ENCODE measurements at regions not wholly inside any gene's neighbourhood (a gene's known extent, or its start where the extent isn't known, plus 50 kb on each side); places are given as distances from the start of the nearest gene placed in this dataset.

DNA sequence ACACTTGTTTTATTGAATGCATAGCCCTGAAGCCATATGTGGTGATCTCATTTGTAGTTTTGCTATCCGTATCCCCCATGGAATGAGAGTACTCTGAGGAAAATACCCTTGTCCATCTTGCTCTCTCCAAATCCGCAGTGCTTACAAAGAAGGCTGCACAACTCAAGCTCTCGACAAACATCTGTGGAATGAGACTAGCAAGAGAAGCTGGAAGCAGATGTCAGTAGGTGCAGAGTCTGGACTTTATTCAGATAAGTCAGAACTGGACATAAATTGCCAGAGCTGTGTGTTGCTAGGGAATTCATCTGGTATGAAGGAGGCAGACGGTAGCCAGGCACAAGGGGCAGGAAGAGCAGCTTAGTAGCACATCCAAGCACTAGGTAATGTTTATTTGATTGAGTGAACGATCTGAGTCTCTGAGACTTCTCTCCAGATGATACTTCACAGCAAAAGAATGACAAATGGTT, 1046.2 kb downstream of the XPNPEP1 start:
- H3K23me2 ChIP-seq (ENCODE audit: low read depth, low read length): no peaks in the 10 kb centered on the region
- no peak overlapping the region for H2BK120ac ChIP-seq (replicated peaks; ENCODE audit: low read depth, low read length)
- H3K4me3 ChIP-seq (ENCODE audit: extremely low read depth in 1 of 4, insufficient read depth in 2 of 4, low read depth in 3 of 4, low read length in 4 of 4): no peak overlapping the region
- H2BK20ac ChIP-seq (ENCODE audit: low read length): no peak overlapping the region
- H4K20me1 ChIP-seq (replicated peaks in 1 of 2; ENCODE audit: control insufficient read depth in 1 of 2, insufficient read depth in 2 of 2, low read length in 2 of 2): no peaks in the 10 kb centered on the region
- H4K91ac ChIP-seq (replicated peaks; ENCODE audit: insufficient read length, low read length): no peak overlapping the region
- POLR2A ChIA-PET (ENCODE audit: partially characterized antibody): no interaction called here
- H2BK15ac ChIP-seq (ENCODE audit: low read length): no peak overlapping the region
- no peak overlapping the region for H2BK12ac ChIP-seq (ENCODE audit: low read depth, low read length)
- H3K4ac ChIP-seq (replicated peaks; ENCODE audit: insufficient read length, low read depth, low read length): no peak overlapping the region
- H3K27me3 ChIP-seq (replicated peaks in 1 of 4; ENCODE audit: control insufficient read depth in 3 of 4, extremely low read depth in 1 of 4, insufficient read depth in 3 of 4, low read length in 3 of 4): no peaks in the 10 kb centered on the region
- no peak overlapping the region for H3K23ac ChIP-seq (ENCODE audit: insufficient read length)
- DNase-seq (ENCODE audit: low read depth in 1 of 2, low spot score in 2 of 2) (no peak), FAIRE-seq (no peak)
- H3K9me3 ChIP-seq (ENCODE audit: insufficient read depth in 2 of 2, low read depth in 1 of 2, low read length in 1 of 2): no peaks in the 10 kb centered on the region
- H2AK5ac ChIP-seq (ENCODE audit: low read depth, low read length): no peak overlapping the region
- no peak overlapping the region for H2BK5ac ChIP-seq (ENCODE audit: low read depth, low read length)
- H3K79me1 ChIP-seq (ENCODE audit: low read depth, low read length): no peaks in the 10 kb centered on the region
- H4K5ac ChIP-seq (ENCODE audit: insufficient read length, low read depth, low read length): no peak overlapping the region
- no peak overlapping the region for H3K27ac ChIP-seq (ENCODE audit: low read depth, low read length)
- no peak overlapping the region for H4K8ac ChIP-seq (ENCODE audit: extremely low read depth, insufficient read depth, low read length)
- TF ChIP-seq CHD1 (IDR thresholded peaks at IDR 0.05; ENCODE audit: low read depth, low read length) (no peak), SRF (IDR thresholded peaks at IDR 0.05; ENCODE audit: low read depth, low read length) (no peak), RFX5 (IDR thresholded peaks at IDR 0.05; ENCODE audit: borderline replicate concordance, low read depth, low read length) (no peak), GTF2F1 (IDR thresholded peaks at IDR 0.05; ENCODE audit: borderline replicate concordance, low read depth, low read length) (no peak), SUZ12 (IDR thresholded peaks at IDR 0.05; ENCODE audit: low read length) (no peak), POLR2A (IDR thresholded peaks at IDR 0.05; ENCODE audit: control extremely low read depth in 1 of 2, low read depth in 2 of 2, low read length in 2 of 2) (no peak), FOSL1 (IDR thresholded peaks at IDR 0.05; ENCODE audit: insufficient read depth, low read depth, low read length) (no peak), CBX8 (IDR thresholded peaks at IDR 0.05; ENCODE audit: borderline replicate concordance, low read depth, low read length) (no peak), EZH2 (IDR thresholded peaks at IDR 0.05; ENCODE audit: low read depth, low read length, severe bottlenecking) (no peak), SIX5 (IDR thresholded peaks at IDR 0.05; ENCODE audit: low read depth, low read length) (no peak), SIRT6 (IDR thresholded peaks at IDR 0.05; ENCODE audit: low read length) (no peak), KDM4A (IDR thresholded peaks at IDR 0.05; ENCODE audit: low read depth, low read length, severe bottlenecking) (no peak)
- no peak overlapping the region for H3K14ac ChIP-seq (ENCODE audit: insufficient read length)
- no peaks in the 10 kb centered on the region for H3K36me3 ChIP-seq (ENCODE audit: control insufficient read depth in 2 of 4, insufficient read depth in 4 of 4, low read length in 3 of 4)
- H3K4me2 ChIP-seq (ENCODE audit: insufficient read depth in 1 of 2, low read depth in 2 of 2, low read length in 2 of 2): no peak overlapping the region
- WGBS, 2 experiments (ENCODE audit: extremely low coverage in 1 of 2, insufficient coverage in 1 of 2, insufficient read length in 1 of 2, insufficient replicate concordance in 2 of 2, low coverage in 1 of 2, low lambda C conversion rate in 2 of 2, missing lambda C conversion rate in 1 of 2): 93% methylated on average over 5 of the region's 5 CpGs; no CpG with 5 or more reads in 1 of the 2 experiments
- H3K18ac ChIP-seq (ENCODE audit: extremely low read depth, low read length): no peak overlapping the region
- H2AFZ ChIP-seq (ENCODE audit: low read length): peak overlapping the region; percentile 82; the same call in 1 of the 2 replicates
- no peak overlapping the region for H3K56ac ChIP-seq (replicated peaks; ENCODE audit: insufficient read length, low read depth, low read length)
- H3K4me1 ChIP-seq (replicated peaks in 1 of 4; ENCODE audit: control insufficient read depth in 3 of 4, insufficient read depth in 4 of 4, low read length in 3 of 4): no peaks in the 10 kb centered on the region
- CTCF ChIA-PET (ENCODE audit: partially characterized antibody): interaction anchor here (1.1 kb wide), 1 partner anchor 59 kb away, joined by 3 read pairs; no protein-coding TSS in a partner anchor
- no peaks in the 10 kb centered on the region for H3K79me2 ChIP-seq (ENCODE audit: control insufficient read depth in 1 of 2, insufficient read depth in 2 of 2, low read length in 2 of 2)
- no peak overlapping the region for H3K9ac ChIP-seq (replicated peaks in 1 of 4; ENCODE audit: extremely low read depth in 1 of 4, low read depth in 3 of 4, low read length in 3 of 4)
